HEK293 (cell line): ENCODE measurements at regions not wholly inside any gene's neighbourhood (a gene's known extent, or its start where the extent isn't known, plus 50 kb on each side); places are given as distances from the start of the nearest gene placed in this dataset.

Experiments
- CTCF ChIA-PET: fragments of 350-600 bp; formaldehyde crosslinking; extraction: SDS; loops from one replicate; lab custom pipeline; 2021; ENCODE audit warnings: antibody characterized with exemption; lab: Yijun Ruan, JAX
- POLR2A ChIA-PET: fragments of 300-600 bp; formaldehyde crosslinking; extraction: SDS; loops from one replicate; lab custom pipeline; 2020; ENCODE audit warnings: antibody characterized with exemption, inconsistent platforms; lab: Yijun Ruan, JAX
- H3K27ac ChIP-seq: fragments of 200-500 bp; sonication (Bioruptor generic); 2 replicates; pipeline ENCODE4 v1.5.1; 2014; ENCODE audit warnings: low read depth, low read length, control low read depth, inconsistent platforms; ENCODE audit errors: extremely low read depth
- H3K36me3 ChIP-seq, 2 experiments: fragments of 200-500 bp in 1 of 2; sonication (Bioruptor generic) in 1 of 2; 1 replicate in 1 of 2; 2 replicates in 1 of 2; pipeline ENCODE4 v1.5.1; 2014 to 2017; ENCODE audit warnings: inconsistent platforms in 2 of 2, low read length in 2 of 2; ENCODE audit not compliant: control insufficient read depth in 2 of 2, insufficient read depth in 1 of 2
- H3K4me1 ChIP-seq: fragments of 200-500 bp; sonication (Bioruptor generic); 2 replicates; pipeline ENCODE4 v1.5.1; 2014; ENCODE audit warnings: mild to moderate bottlenecking, low read length, inconsistent platforms; ENCODE audit not compliant: control insufficient read depth, insufficient read depth
- H3K4me3 ChIP-seq: 2 replicates; pipeline ENCODE4 v1.5.1; 2011; ENCODE audit warnings: low read depth, mild to moderate bottlenecking, control low read depth, low read length, moderate library complexity
- H3K9me3 ChIP-seq: fragments of 200-500 bp; sonication (Bioruptor generic); 2 replicates; pipeline ENCODE4 v1.5.1; 2014; ENCODE audit warnings: low read depth, low read length, inconsistent platforms; ENCODE audit not compliant: control insufficient read depth, insufficient read depth
- AEBP2 ChIP-seq: fragments of 450-650 bp; formaldehyde crosslinking; IDR thresholded peaks from 2 replicates; pipeline ENCODE4 v1.5.1; 2016; ENCODE audit warnings: missing biosample characterization, missing genetic modification characterization, borderline replicate concordance
- BCL11B ChIP-seq: fragments of 450-650 bp; formaldehyde crosslinking; IDR thresholded peaks from 2 replicates; pipeline ENCODE4 v1.5.1; 2016; ENCODE audit warnings: low read depth, missing biosample characterization, missing genetic modification characterization
- EGR2 ChIP-seq: fragments of 450-650 bp; formaldehyde crosslinking; IDR thresholded peaks from 2 replicates; pipeline ENCODE4 v1.5.1; 2016; ENCODE audit warnings: low read depth, missing biosample characterization, missing genetic modification characterization
- FEZF1 ChIP-seq: fragments of 450-650 bp; formaldehyde crosslinking; IDR thresholded peaks from 2 replicates; pipeline ENCODE4 v1.5.1; 2016; ENCODE audit warnings: missing biosample characterization, missing genetic modification characterization
- HOXA7 ChIP-seq: sonication (generic); formaldehyde crosslinking; IDR thresholded peaks from 2 replicates; pipeline ENCODE4 v1.8.1; 2022; ENCODE audit warnings: missing genetic modification reagents, borderline replicate concordance
- KLF1 ChIP-seq: fragments of 450-650 bp; formaldehyde crosslinking; IDR thresholded peaks from 2 replicates; pipeline ENCODE4 v1.5.1; 2016; ENCODE audit warnings: missing biosample characterization, missing genetic modification characterization
- KLF16 ChIP-seq: fragments of 450-650 bp; formaldehyde crosslinking; IDR thresholded peaks from 2 replicates; pipeline ENCODE4 v1.5.1; 2017; ENCODE audit warnings: missing biosample characterization, missing genetic modification characterization
- PBX3 ChIP-seq: sonication (generic); formaldehyde crosslinking; IDR thresholded peaks from 2 replicates; pipeline ENCODE4 v1.8.1; 2022; ENCODE audit warnings: mild to moderate bottlenecking, moderate library complexity, missing genetic modification reagents
- SETDB1 ChIP-seq: IDR thresholded peaks from one replicate; pipeline ENCODE4 v1.6.1; 2017; ENCODE audit warnings: mild to moderate bottlenecking, low read length, moderate library complexity, mixed read lengths; ENCODE audit not compliant: insufficient read length
- SP7 ChIP-seq: fragments of 450-650 bp; formaldehyde crosslinking; IDR thresholded peaks from 2 replicates; pipeline ENCODE4 v1.5.1; 2016; ENCODE audit warnings: missing biosample characterization, missing genetic modification characterization
- TRIM28 ChIP-seq: IDR thresholded peaks from 2 replicates; pipeline ENCODE4 v1.6.1; 2011; ENCODE audit warnings: low read length, control low read depth, borderline replicate concordance
- YY1 ChIP-seq: fragments of 450-650 bp; formaldehyde crosslinking; IDR thresholded peaks from 2 replicates; pipeline ENCODE4 v1.5.1; 2018; ENCODE audit warnings: missing biosample characterization, missing genetic modification characterization
- YY2 ChIP-seq: fragments of 450-650 bp; formaldehyde crosslinking; IDR thresholded peaks from 2 replicates; pipeline ENCODE4 v1.5.1; 2016; ENCODE audit warnings: missing biosample characterization, missing genetic modification characterization
- ZBTB20 ChIP-seq: fragments of 450-650 bp; formaldehyde crosslinking; IDR thresholded peaks from 2 replicates; pipeline ENCODE4 v1.5.1; 2016; ENCODE audit warnings: missing biosample characterization, missing genetic modification characterization
- ZBTB21 ChIP-seq: fragments of 450-650 bp; formaldehyde crosslinking; IDR thresholded peaks from 2 replicates; pipeline ENCODE4 v1.5.1; 2017; ENCODE audit warnings: missing biosample characterization, missing genetic modification characterization
- ZBTB49 ChIP-seq: fragments of 450-650 bp; formaldehyde crosslinking; IDR thresholded peaks from 2 replicates; pipeline ENCODE4 v1.5.1; 2016; ENCODE audit warnings: missing biosample characterization, missing genetic modification characterization, low read depth
- ZFP3 ChIP-seq: fragments of 450-650 bp; formaldehyde crosslinking; IDR thresholded peaks from 2 replicates; pipeline ENCODE4 v1.5.1; 2016; ENCODE audit warnings: low read depth, missing biosample characterization, missing genetic modification characterization
- ZNF112 ChIP-seq: fragments of 450-650 bp; formaldehyde crosslinking; IDR thresholded peaks from 2 replicates; pipeline ENCODE4 v1.5.0; 2017; ENCODE audit warnings: missing biosample characterization, missing genetic modification characterization
- ZNF121 ChIP-seq: fragments of 450-650 bp; formaldehyde crosslinking; IDR thresholded peaks from 2 replicates; pipeline ENCODE4 v1.5.1; 2016; ENCODE audit warnings: missing biosample characterization, missing genetic modification characterization
- ZNF138 ChIP-seq: fragments of 450-650 bp; formaldehyde crosslinking; IDR thresholded peaks from 2 replicates; pipeline ENCODE4 v1.5.1; 2016; ENCODE audit warnings: missing biosample characterization, missing genetic modification characterization, borderline replicate concordance
- ZNF214 ChIP-seq: fragments of 450-650 bp; formaldehyde crosslinking; IDR thresholded peaks from 2 replicates; pipeline ENCODE4 v1.5.1; 2017; ENCODE audit warnings: missing biosample characterization, mild to moderate bottlenecking, missing genetic modification characterization, borderline replicate concordance
- ZNF266 ChIP-seq: fragments of 450-650 bp; formaldehyde crosslinking; IDR thresholded peaks from 2 replicates; pipeline ENCODE4 v1.5.1; 2016; ENCODE audit warnings: missing biosample characterization, missing genetic modification characterization, low read depth
- ZNF292 ChIP-seq: fragments of 450-650 bp; formaldehyde crosslinking; IDR thresholded peaks from 2 replicates; pipeline ENCODE4 v1.5.1; 2016; ENCODE audit warnings: low read depth, missing biosample characterization, missing genetic modification characterization, borderline replicate concordance
- ZNF350 ChIP-seq: fragments of 450-650 bp; formaldehyde crosslinking; IDR thresholded peaks from 2 replicates; pipeline ENCODE4 v1.5.0; 2017; ENCODE audit warnings: missing biosample characterization, mild to moderate bottlenecking, missing genetic modification characterization
- ZNF423 ChIP-seq: fragments of 450-650 bp; formaldehyde crosslinking; IDR thresholded peaks from 2 replicates; pipeline ENCODE4 v1.5.1; 2016; ENCODE audit warnings: missing biosample characterization, missing genetic modification characterization
- ZNF433 ChIP-seq: fragments of 450-650 bp; formaldehyde crosslinking; IDR thresholded peaks from 2 replicates; pipeline ENCODE4 v1.5.1; 2016; ENCODE audit warnings: missing biosample characterization, missing genetic modification characterization, low read depth
- ZNF48 ChIP-seq: fragments of 450-650 bp; formaldehyde crosslinking; IDR thresholded peaks from 2 replicates; pipeline ENCODE4 v1.5.1; 2016; ENCODE audit warnings: missing biosample characterization, missing genetic modification characterization
- ZNF521 ChIP-seq: fragments of 450-650 bp; formaldehyde crosslinking; IDR thresholded peaks from 2 replicates; pipeline ENCODE4 v1.5.1; 2017; ENCODE audit warnings: missing biosample characterization, mild to moderate bottlenecking, missing genetic modification characterization
- ZNF548 ChIP-seq: fragments of 450-650 bp; formaldehyde crosslinking; IDR thresholded peaks from 2 replicates; pipeline ENCODE4 v1.5.1; 2016; ENCODE audit warnings: missing biosample characterization, missing genetic modification characterization
- ZNF549 ChIP-seq: fragments of 450-650 bp; IDR thresholded peaks from 2 replicates; pipeline ENCODE4 v1.5.1; 2018; ENCODE audit warnings: missing biosample characterization, missing genetic modification characterization, mild to moderate bottlenecking, inconsistent platforms, moderate library complexity
- ZNF561 ChIP-seq: fragments of 450-650 bp; IDR thresholded peaks from 2 replicates; pipeline ENCODE4 v1.5.1; 2018; ENCODE audit warnings: missing biosample characterization, missing genetic modification characterization, borderline replicate concordance
- ZNF600 ChIP-seq: fragments of 450-650 bp; formaldehyde crosslinking; IDR thresholded peaks from 2 replicates; pipeline ENCODE4 v1.5.1; 2016; ENCODE audit warnings: missing biosample characterization, missing genetic modification characterization
- ZNF621 ChIP-seq: fragments of 450-650 bp; formaldehyde crosslinking; IDR thresholded peaks from 2 replicates; pipeline ENCODE4 v1.5.1; 2017; ENCODE audit warnings: missing biosample characterization, missing genetic modification characterization
- ZNF629 ChIP-seq: fragments of 450-650 bp; formaldehyde crosslinking; IDR thresholded peaks from 2 replicates; pipeline ENCODE4 v1.5.1; 2017; ENCODE audit warnings: missing biosample characterization, missing genetic modification characterization
- ZNF645 ChIP-seq: fragments of 450-650 bp; formaldehyde crosslinking; IDR thresholded peaks from 2 replicates; pipeline ENCODE4; 2016; ENCODE audit warnings: missing biosample characterization, missing genetic modification characterization
- ZNF658 ChIP-seq: fragments of 450-650 bp; formaldehyde crosslinking; IDR thresholded peaks from 2 replicates; pipeline ENCODE4; 2016; ENCODE audit warnings: missing biosample characterization, missing genetic modification characterization
- ZNF837 ChIP-seq: fragments of 450-650 bp; formaldehyde crosslinking; IDR thresholded peaks from 2 replicates; pipeline ENCODE4 v1.5.1; 2016; ENCODE audit warnings: missing biosample characterization, missing genetic modification characterization
- ZSCAN30 ChIP-seq: fragments of 450-650 bp; IDR thresholded peaks from 2 replicates; pipeline ENCODE4 v1.5.1; 2018; ENCODE audit warnings: missing biosample characterization, mild to moderate bottlenecking, missing genetic modification characterization, moderate library complexity

GRCh38 chr11:19602891-19603290, 109.7 kb upstream of the NAV2 start:
- H3K9me3 ChIP-seq: no peaks in the 10 kb centered on the region
- peaks cover 4% of the 10 kb centered on the region for H3K4me1 ChIP-seq

GRCh38 chr11:19602406-19602805, 110.2 kb upstream of the NAV2 start:
- TF ChIP-seq ZNF121 (tag by site-specific recombination): no peak
- no peak for TF ChIP-seq EGR2 (tag by site-specific recombination)
- TF ChIP-seq HOXA7 (CRISPR knock-in tag): no peak
- TF ChIP-seq ZBTB20 (tag by site-specific recombination): no peak
- TF ChIP-seq ZNF433 (tag by site-specific recombination): no peak
- TF ChIP-seq ZNF645: no peak
- TF ChIP-seq ZNF266 (tag by site-specific recombination): no peak
- no peak for TF ChIP-seq ZNF138 (tag by site-specific recombination)
- no peak for TF ChIP-seq ZBTB49 (tag by site-specific recombination)
- no peak for TF ChIP-seq SP7
- no peak for TF ChIP-seq AEBP2 (tag by site-specific recombination)
- TF ChIP-seq YY2 (tag by site-specific recombination): no peak
- TF ChIP-seq ZFP3 (tag by site-specific recombination): no peak
- TF ChIP-seq PBX3 (CRISPR knock-in tag): no peak
- no peak for TF ChIP-seq ZNF521 (tag by site-specific recombination)
- TF ChIP-seq ZSCAN30: no peak
- no peak for TF ChIP-seq ZNF658 (tag by site-specific recombination)
- no peak for TF ChIP-seq ZNF48 (tag by site-specific recombination)
- no peak for TF ChIP-seq FEZF1 (tag by site-specific recombination)
- CTCF ChIA-PET: interaction anchor here (0.6 to 0.9 kb wide), 2 partner anchors 141 to 524 kb away, joined by 3 to 4 read pairs; no protein-coding TSS in a partner anchor
- Histone ChIP-seq H3K36me3 (no peaks in the 10 kb centered on the region), H3K4me1 (peaks cover 4% of the 10 kb centered on the region), H3K9me3 (no peaks in the 10 kb centered on the region), H3K4me3 (no peak overlapping the region), H3K27ac (no peak overlapping the region)
- POLR2A ChIA-PET: no interaction called here

More at GRCh38 chr11:19602891-19603290, 109.7 kb upstream of the NAV2 start:
- H3K4me3 ChIP-seq: no peak overlapping the region
- POLR2A ChIA-PET: interaction anchor here (0.7 kb wide), 1 partner anchor 471 kb away, joined by 3 read pairs; no protein-coding TSS in a partner anchor
- H3K36me3 ChIP-seq: no peaks in the 10 kb centered on the region
- CTCF ChIA-PET: no interaction called here
- TF ChIP-seq ZNF837: no peak
- no peak for TF ChIP-seq ZNF423 (tag by site-specific recombination)
- TF ChIP-seq KLF1 (tag by site-specific recombination): no peak
- TF ChIP-seq ZNF350: no peak
- TF ChIP-seq KLF16: no peak
- TF ChIP-seq TRIM28: no peak
- no peak for TF ChIP-seq ZNF600 (tag by site-specific recombination)
- no peak for TF ChIP-seq ZBTB21 (tag by site-specific recombination)
- TF ChIP-seq ZNF621: no peak
- no peak for TF ChIP-seq ZNF549 (tag by site-specific recombination)
- no peak for TF ChIP-seq BCL11B (tag by site-specific recombination)
- TF ChIP-seq ZNF629 (tag by site-specific recombination): no peak
- no peak for TF ChIP-seq YY1 (tag by site-specific recombination)
- no peak for TF ChIP-seq ZNF561 (tag by site-specific recombination)
- TF ChIP-seq ZNF214 (tag by site-specific recombination): no peak
- TF ChIP-seq ZNF548 (tag by site-specific recombination): no peak
- no peak for TF ChIP-seq ZNF112 (tag by site-specific recombination)
- no peak for TF ChIP-seq ZNF292 (tag by site-specific recombination)
- no peak for TF ChIP-seq SETDB1
- TF ChIP-seq, all 188 proteins: peak for 0
- no peak overlapping the region for H3K27ac ChIP-seq
